NB4 (cell line): ENCODE measurements at regions not wholly inside any gene's neighbourhood (a gene's known extent, or its start where the extent isn't known, plus 50 kb on each side); places are given as distances from the start of the nearest gene placed in this dataset.

Experiments used
- CTCF ChIP-seq: IDR thresholded peaks from one replicate; pipeline ENCODE4 v1.5.1; 2012; ENCODE audit warnings: low read depth, low read length
- MAX ChIP-seq: IDR thresholded peaks from 2 replicates; pipeline ENCODE4 v1.6.1; 2011; ENCODE audit warnings: low read depth, low read length
- MYC ChIP-seq: IDR thresholded peaks from 2 replicates; pipeline ENCODE4 v1.6.1; 2011; ENCODE audit warnings: low read depth, low read length
- POLR2A ChIP-seq: IDR thresholded peaks from 2 replicates; pipeline ENCODE4 v1.6.1; 2011; ENCODE audit warnings: mild to moderate bottlenecking; ENCODE audit not compliant: insufficient read length; ENCODE audit errors: extremely low read depth

GRCh38 chrX:140422501-140422900 is 82.4 kb downstream of the SOX3 start:
- TF ChIP-seq CTCF = no peak
- TF ChIP-seq POLR2A = no peak
- no peak for TF ChIP-seq MAX
- TF ChIP-seq MYC = no peak
